ENCODE measurements at regions not wholly inside any gene's neighbourhood (a gene's known extent, or its start where the extent isn't known, plus 50 kb on each side); places are given as distances from the start of the nearest gene placed in this dataset.

DNA sequence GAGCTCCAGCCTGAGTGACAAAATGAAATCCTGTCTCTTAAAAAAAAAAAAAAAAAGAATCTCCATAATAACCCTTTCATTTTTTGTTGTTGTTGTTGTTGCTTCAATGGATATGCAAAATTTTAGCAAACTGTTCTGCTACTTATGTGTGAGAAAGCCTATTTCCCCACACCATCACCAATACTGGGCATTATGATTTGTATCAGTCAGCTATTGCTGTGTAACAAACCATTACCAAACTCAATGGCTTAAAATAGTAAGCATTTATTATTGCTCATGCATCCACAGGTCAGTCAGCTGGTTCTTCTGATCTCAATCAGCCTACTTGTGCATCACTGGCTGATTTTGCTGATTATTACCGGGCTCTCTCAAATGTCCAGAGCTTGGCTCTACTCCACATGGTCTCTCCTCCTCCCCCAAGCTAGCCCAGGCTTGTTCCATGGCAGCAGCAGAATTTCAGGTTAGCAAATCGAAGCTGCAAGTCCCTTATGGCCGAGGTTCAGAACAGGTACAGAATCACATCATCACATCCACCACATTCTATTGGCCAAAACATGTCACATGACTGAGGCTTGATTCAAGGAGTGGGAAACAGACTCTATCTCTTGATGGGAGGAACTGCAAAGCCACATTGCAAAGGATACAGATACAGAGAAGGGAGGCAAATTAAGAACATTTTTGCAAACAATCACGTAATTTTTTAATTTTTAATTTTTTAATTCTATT is 135.1 kb downstream of the MN1 start:
- TF ChIP-seq, protein P1, sequence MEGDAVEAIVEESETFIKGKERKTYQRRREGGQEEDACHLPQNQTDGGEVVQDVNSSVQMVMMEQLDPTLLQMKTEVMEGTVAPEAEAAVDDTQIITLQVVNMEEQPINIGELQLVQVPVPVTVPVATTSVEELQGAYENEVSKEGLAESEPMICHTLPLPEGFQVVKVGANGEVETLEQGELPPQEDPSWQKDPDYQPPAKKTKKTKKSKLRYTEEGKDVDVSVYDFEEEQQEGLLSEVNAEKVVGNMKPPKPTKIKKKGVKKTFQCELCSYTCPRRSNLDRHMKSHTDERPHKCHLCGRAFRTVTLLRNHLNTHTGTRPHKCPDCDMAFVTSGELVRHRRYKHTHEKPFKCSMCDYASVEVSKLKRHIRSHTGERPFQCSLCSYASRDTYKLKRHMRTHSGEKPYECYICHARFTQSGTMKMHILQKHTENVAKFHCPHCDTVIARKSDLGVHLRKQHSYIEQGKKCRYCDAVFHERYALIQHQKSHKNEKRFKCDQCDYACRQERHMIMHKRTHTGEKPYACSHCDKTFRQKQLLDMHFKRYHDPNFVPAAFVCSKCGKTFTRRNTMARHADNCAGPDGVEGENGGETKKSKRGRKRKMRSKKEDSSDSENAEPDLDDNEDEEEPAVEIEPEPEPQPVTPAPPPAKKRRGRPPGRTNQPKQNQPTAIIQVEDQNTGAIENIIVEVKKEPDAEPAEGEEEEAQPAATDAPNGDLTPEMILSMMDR (IDR thresholded peaks at IDR 0.05), result no peak
- TF ChIP-seq EZH2 (IDR thresholded peaks at IDR 0.05; ENCODE audit: borderline replicate concordance, insufficient read depth, low read depth, low read length, poor library complexity, severe bottlenecking), result no peak
